HEK293T (cell line): ENCODE measurements at regions not wholly inside any gene's neighbourhood (a gene's known extent, or its start where the extent isn't known, plus 50 kb on each side); places are given as distances from the start of the nearest gene placed in this dataset.

Source experiments
- CTCF ChIA-PET: fragments of 350-600 bp; formaldehyde crosslinking; extraction: SDS; loops from one replicate; lab custom pipeline; 2021; ENCODE audit warnings: antibody characterized with exemption, inconsistent platforms; lab: Yijun Ruan, JAX
- POLR2A ChIA-PET: fragments of 350-600 bp; formaldehyde crosslinking; extraction: SDS; loops from one replicate; lab custom pipeline; 2020; ENCODE audit warnings: antibody characterized with exemption, inconsistent platforms; lab: Yijun Ruan, JAX
- DNase-seq: peaks from one replicate; pipeline ENCODE4 v3.0.0; 2012; ENCODE audit warnings: mixed read lengths; ENCODE audit errors: extremely low spot score
- ARNT ChIP-seq: fragments of 450-650 bp; IDR thresholded peaks from 2 replicates; pipeline ENCODE4 v1.6.1; 2017; ENCODE audit warnings: mild to moderate bottlenecking
- BHLHE40 ChIP-seq: fragments of 450-650 bp; IDR thresholded peaks from 2 replicates; pipeline ENCODE4 v1.6.1; 2016; ENCODE audit warnings: mild to moderate bottlenecking, moderate library complexity, borderline replicate concordance
- CTBP1 ChIP-seq: fragments of 450-650 bp; IDR thresholded peaks from 2 replicates; pipeline ENCODE4 v1.6.1; 2016; ENCODE audit warnings: borderline replicate concordance
- ELF4 ChIP-seq: fragments of 450-650 bp; IDR thresholded peaks from 2 replicates; pipeline ENCODE4 v1.6.1; 2017; ENCODE audit warnings: antibody characterized with exemption
- FOXA1 ChIP-seq: fragments of 450-650 bp; IDR thresholded peaks from 2 replicates; pipeline ENCODE4 v1.6.1; 2016; ENCODE audit warnings: mild to moderate bottlenecking
- FOXK2 ChIP-seq: fragments of 450-650 bp; IDR thresholded peaks from 2 replicates; pipeline ENCODE4 v1.6.1; 2016; ENCODE audit warnings: mild to moderate bottlenecking
- FOXM1 ChIP-seq: fragments of 450-650 bp; IDR thresholded peaks from 2 replicates; pipeline ENCODE4 v1.6.1; 2017; ENCODE audit warnings: mild to moderate bottlenecking, borderline replicate concordance
- HDGF ChIP-seq: fragments of 450-650 bp; IDR thresholded peaks from 2 replicates; pipeline ENCODE4 v1.6.1; 2017; ENCODE audit warnings: antibody characterized with exemption, borderline replicate concordance
- L3MBTL2 ChIP-seq: fragments of 450-650 bp; conservative IDR thresholded peaks from 2 replicates; pipeline ENCODE4 v1.6.1; 2016; ENCODE audit warnings: mild to moderate bottlenecking
- LEF1 ChIP-seq: fragments of 450-650 bp; IDR thresholded peaks from 2 replicates; pipeline ENCODE4 v1.6.1; 2017; ENCODE audit warnings: mild to moderate bottlenecking, borderline replicate concordance
- NFRKB ChIP-seq: fragments of 450-650 bp; IDR thresholded peaks from 2 replicates; pipeline ENCODE4 v1.6.1; 2016; ENCODE audit warnings: mild to moderate bottlenecking, moderate library complexity
- PKNOX1 ChIP-seq: fragments of 450-650 bp; IDR thresholded peaks from 2 replicates; pipeline ENCODE4 v1.6.1; 2016
- SP1 ChIP-seq: fragments of 450-650 bp; IDR thresholded peaks from 2 replicates; pipeline ENCODE4 v1.6.1; 2017
- SUZ12 ChIP-seq: fragments of 450-650 bp; IDR thresholded peaks from 2 replicates; pipeline ENCODE4 v1.6.1; 2016; ENCODE audit warnings: mild to moderate bottlenecking
- TARDBP ChIP-seq: fragments of 450-650 bp; IDR thresholded peaks from 2 replicates; pipeline ENCODE4 v1.6.1; 2016
- ZNF384 ChIP-seq: fragments of 450-650 bp; IDR thresholded peaks from 2 replicates; pipeline ENCODE4 v1.6.1; 2016

- POLR2A ChIA-PET, result interaction anchor here (1.1 kb wide), 1 partner anchor 149 kb away, joined by 3 read pairs; no protein-coding TSS in a partner anchor
- CTCF ChIA-PET, result no interaction called here
- no peak for TF ChIP-seq L3MBTL2
- no peak for TF ChIP-seq ZNF384
- TF ChIP-seq SP1, result no peak
- no peak for DNase-seq
Measured at GRCh38 chr1:234760303-234760723, 150.3 kb upstream of the IRF2BP2 start.

GRCh38 chr1:234759888-234760287 is 149.9 kb upstream of the IRF2BP2 start:
- ChIA-PET CTCF (no interaction called here), POLR2A (interaction anchor here (1.1 kb wide), 1 partner anchor 148 kb away, joined by 3 read pairs; no protein-coding TSS in a partner anchor)
- no peak for DNase-seq
- no peak for TF ChIP-seq TARDBP
- no peak for TF ChIP-seq CTBP1
- no peak for TF ChIP-seq FOXM1
- TF ChIP-seq ELF4, result no peak
- TF ChIP-seq BHLHE40, result no peak
- TF ChIP-seq SP1, result no peak

GRCh38 chr1:234758851-234759250 is 148.9 kb upstream of the IRF2BP2 start:
- no peak for DNase-seq
- POLR2A ChIA-PET, result no interaction called here
- TF ChIP-seq HDGF (no peak), FOXM1 (no peak), SUZ12 (no peak), NFRKB (no peak), FOXA1 (no peak), ARNT (no peak), ZNF384 (no peak), FOXK2 (no peak)
- CTCF ChIA-PET, result no interaction called here

GRCh38 chr1:234756857-234757256 is 146.9 kb upstream of the IRF2BP2 start:
- no peak for TF ChIP-seq BHLHE40
- TF ChIP-seq ELF4, result no peak
- no peak for TF ChIP-seq CTBP1
- no peak for TF ChIP-seq ARNT
- no peak for TF ChIP-seq L3MBTL2
- no peak for TF ChIP-seq FOXA1
- no peak for TF ChIP-seq HDGF
- TF ChIP-seq TARDBP, result no peak
- TF ChIP-seq FOXM1, result no peak
- TF ChIP-seq ZNF384, result no peak
- TF ChIP-seq LEF1, result no peak
- TF ChIP-seq NFRKB, result no peak
- TF ChIP-seq SUZ12, result no peak
- ChIA-PET POLR2A (interaction anchor here (2.6 to 3.6 kb wide), 2 partner anchors 11 to 145 kb away, joined by 13 read pairs; no protein-coding TSS in a partner anchor), CTCF (interaction anchor here (1.1 kb wide), 1 partner anchor 15 kb away, joined by 3 read pairs; no protein-coding TSS in a partner anchor)
- no peak for DNase-seq

GRCh38 chr1:234756066-234756774 is 146.2 kb upstream of the IRF2BP2 start:
- no peak for DNase-seq
- ChIA-PET CTCF (interaction anchor here (0.6 to 1.1 kb wide), 2 partner anchors 16 to 83 kb away, joined by 3 read pairs; no protein-coding TSS in a partner anchor), POLR2A (interaction anchor here (1.2 to 3.6 kb wide), 3 partner anchors 10 to 144 kb away, joined by 3 to 13 read pairs (median 13); no protein-coding TSS in a partner anchor)

GRCh38 chr1:234755449-234755863 is 145.5 kb upstream of the IRF2BP2 start:
- POLR2A ChIA-PET, result interaction anchor here (1.2 to 3.6 kb wide), 3 partner anchors 10 to 143 kb away, joined by 3 to 13 read pairs (median 13); no protein-coding TSS in a partner anchor
- CTCF ChIA-PET, result interaction anchor here (1.0 to 1.7 kb wide), 2 partner anchors 10 to 12 kb away, joined by 3 to 7 read pairs; no protein-coding TSS in a partner anchor
- DNase-seq, result no peak
- TF ChIP-seq SP1 (no peak), L3MBTL2 (peak; percentile 45; the same call in 1 of the 2 replicates), HDGF (no peak), ARNT (no peak)

More at GRCh38 chr1:234756066-234756774, 146.2 kb upstream of the IRF2BP2 start:
- TF ChIP-seq PKNOX1 (no peak), BHLHE40 (no peak), ZNF384 (no peak)

GRCh38 chr1:234753979-234754378 is 144.0 kb upstream of the IRF2BP2 start:
- TF ChIP-seq ELF4, result no peak
- TF ChIP-seq SUZ12, result no peak
- TF ChIP-seq FOXM1, result no peak
- no peak for TF ChIP-seq TARDBP
- no peak for TF ChIP-seq PKNOX1
- TF ChIP-seq CTBP1, result no peak
- no peak for TF ChIP-seq FOXK2
- no peak for TF ChIP-seq BHLHE40
- no peak for TF ChIP-seq SP1
- no peak for TF ChIP-seq FOXA1
- no peak for TF ChIP-seq HDGF
- no peak for TF ChIP-seq ZNF384
- no peak for TF ChIP-seq ARNT
- TF ChIP-seq LEF1, result no peak
- TF ChIP-seq NFRKB, result no peak
- TF ChIP-seq L3MBTL2, result no peak
- CTCF ChIA-PET, result interaction anchor here (1.7 kb wide), 1 partner anchor 8 kb away, joined by 7 read pairs; no protein-coding TSS in a partner anchor
- POLR2A ChIA-PET, result interaction anchor here (0.9 to 3.6 kb wide), 2 partner anchors 9 to 142 kb away, joined by 3 to 13 read pairs; no protein-coding TSS in a partner anchor
- DNase-seq, result no peak
